Hypothalamus (tissue), 51 donors: ENCODE measurements at regions not wholly inside any gene's neighbourhood (a gene's known extent, or its start where the extent isn't known, plus 50 kb on each side); places are given as distances from the start of the nearest gene placed in this dataset.

Experiments used
- DNase-seq, 51 donors: peaks; one replicate each; lab custom pipeline; 2025; lab: John Stamatoyannopoulos, UW

GRCh38 chr4:151830168-151830567, 69.4 kb upstream of the GATB start:
- no peak for DNase-seq

GRCh38 chr4:151829309-151829708, 68.5 kb upstream of the GATB start:
- DNase-seq = no peak

GRCh38 chr4:151824656-151825055, 63.8 kb upstream of the GATB start:
- no peak for DNase-seq

- DNase-seq = no peak
Observed at GRCh38 chr4:151822331-151822730, 61.5 kb upstream of the GATB start.

GRCh38 chr4:151820004-151820403, 59.2 kb upstream of the GATB start:
- DNase-seq = no peak

GRCh38 chr4:151811403-151811802, 50.6 kb upstream of the GATB start:
- no peak for DNase-seq
